CMK (cell line): ENCODE measurements at regions not wholly inside any gene's neighbourhood (a gene's known extent, or its start where the extent isn't known, plus 50 kb on each side); places are given as distances from the start of the nearest gene placed in this dataset.

Experiments
- DNase-seq: peaks from one replicate; pipeline ENCODE4 v3.0.0-alpha.2; 2010; ENCODE audit warnings: low read depth

DNA sequence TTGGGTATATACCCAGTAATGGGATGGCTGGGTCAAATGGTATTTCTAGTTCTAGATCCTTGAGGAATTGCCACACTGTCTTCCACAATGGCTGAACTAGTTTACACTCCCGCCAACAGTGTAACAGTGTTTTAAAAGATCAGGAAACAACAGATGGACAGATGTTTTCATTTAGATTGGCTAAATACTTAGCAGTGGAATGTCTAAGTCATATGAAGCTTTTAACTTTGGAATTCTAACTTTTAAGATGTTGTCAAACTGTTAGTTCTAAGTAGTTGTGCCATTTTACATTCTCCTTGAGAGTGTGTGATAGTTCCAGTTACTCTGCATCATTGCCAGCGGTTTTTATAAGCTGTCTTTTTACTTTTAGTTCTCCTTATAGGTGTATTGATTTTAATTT, 688.8 kb downstream of the SEMA5A start:
- no peak for DNase-seq

GRCh38 chr5:8861764-8862163, 684.1 kb downstream of the SEMA5A start:
- no peak for DNase-seq

DNA sequence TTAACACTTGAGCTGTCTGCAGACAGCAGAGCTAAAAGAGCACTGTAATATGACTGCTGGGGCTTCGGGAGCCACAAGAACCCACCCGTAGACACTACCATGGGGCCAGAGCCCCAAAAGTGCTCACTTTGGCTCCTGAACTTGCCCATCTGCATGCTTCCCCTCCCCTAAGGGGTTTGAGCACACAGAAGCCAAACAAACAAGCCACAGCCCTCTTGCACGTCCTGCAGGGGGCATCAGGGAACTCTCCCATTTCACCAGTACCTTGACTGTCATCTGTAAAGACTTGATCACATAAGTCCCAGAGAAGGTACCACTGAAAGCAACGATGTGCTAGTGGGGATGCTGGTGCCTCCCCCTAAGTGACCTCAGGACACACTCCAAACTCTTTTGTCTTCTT, 681.8 kb downstream of the SEMA5A start:
- no peak for DNase-seq

GRCh38 chr5:8865266-8865665, 680.6 kb downstream of the SEMA5A start:
- no peak for DNase-seq

DNA sequence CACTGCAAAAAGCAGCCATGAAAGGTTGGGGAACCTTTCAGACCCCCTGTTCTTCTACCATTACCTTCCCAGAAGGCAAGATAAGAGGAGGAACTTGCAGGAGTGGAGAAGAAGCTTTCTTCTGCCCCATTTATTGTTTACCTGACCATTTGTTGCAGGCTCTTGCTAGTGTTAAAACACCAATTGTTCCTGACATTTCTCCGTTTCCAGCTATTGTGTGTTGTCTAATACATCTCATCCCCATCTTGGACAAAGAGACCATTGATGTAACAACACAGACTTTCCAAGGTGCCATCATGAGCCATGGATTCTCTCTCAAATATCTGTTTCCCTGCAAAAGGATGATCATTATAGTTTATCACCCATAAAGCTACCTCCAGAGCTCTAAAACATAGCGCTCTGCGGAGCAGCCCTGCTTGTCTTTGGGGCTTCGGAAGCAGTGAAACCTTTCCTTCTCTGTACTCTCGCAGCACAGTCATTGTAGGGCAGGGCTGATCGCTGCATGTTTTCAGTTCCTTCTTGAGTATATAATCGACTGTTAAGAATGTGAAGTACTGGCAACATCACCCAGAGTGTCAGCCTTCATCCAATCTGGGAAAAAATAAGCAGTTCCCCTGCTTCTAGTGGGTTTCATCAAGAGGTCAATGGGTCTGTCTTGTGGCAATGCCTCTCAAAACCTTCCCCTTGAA, 680.0 kb downstream of the SEMA5A start:
- no peak for DNase-seq

DNA sequence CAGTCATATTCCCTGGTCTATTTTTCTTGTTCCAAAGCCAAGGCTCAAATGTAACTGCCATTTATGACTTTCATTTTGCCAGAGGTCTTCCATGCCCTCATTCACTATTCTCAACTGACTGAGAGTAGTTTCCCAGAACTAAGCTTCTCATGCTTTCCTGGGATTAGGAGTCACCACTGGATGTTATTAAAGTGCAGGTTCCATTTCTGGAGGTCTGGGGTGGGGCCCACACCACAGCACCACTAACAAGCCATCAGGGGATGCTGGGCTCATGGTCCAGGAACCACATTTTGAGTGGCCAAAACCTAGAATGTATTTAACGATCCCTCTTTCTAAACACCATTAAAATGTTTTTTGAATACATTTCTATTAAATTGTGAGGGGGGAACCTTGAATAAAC, 677.6 kb downstream of the SEMA5A start:
- DNase-seq = no peak

DNA sequence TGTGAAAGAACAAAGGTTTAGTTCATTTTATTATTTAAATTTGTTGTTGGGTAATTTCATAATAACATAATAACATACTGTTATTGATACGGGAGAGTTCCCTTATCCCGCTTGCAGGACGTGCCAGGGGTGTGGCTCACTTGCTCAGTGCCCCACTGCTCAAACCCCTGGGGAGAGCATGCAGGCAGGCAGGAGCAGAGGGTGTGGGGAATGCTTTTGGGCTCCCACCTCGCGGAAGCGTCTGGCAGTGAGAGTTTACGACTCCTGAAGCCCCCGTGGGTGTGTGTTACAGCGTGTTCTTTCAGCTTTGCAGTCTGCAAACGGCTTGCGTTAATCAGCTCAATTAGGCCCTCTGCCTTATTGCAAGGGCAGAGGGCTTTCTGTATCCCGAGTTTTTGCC, 675.9 kb downstream of the SEMA5A start:
- DNase-seq = no peak

DNA sequence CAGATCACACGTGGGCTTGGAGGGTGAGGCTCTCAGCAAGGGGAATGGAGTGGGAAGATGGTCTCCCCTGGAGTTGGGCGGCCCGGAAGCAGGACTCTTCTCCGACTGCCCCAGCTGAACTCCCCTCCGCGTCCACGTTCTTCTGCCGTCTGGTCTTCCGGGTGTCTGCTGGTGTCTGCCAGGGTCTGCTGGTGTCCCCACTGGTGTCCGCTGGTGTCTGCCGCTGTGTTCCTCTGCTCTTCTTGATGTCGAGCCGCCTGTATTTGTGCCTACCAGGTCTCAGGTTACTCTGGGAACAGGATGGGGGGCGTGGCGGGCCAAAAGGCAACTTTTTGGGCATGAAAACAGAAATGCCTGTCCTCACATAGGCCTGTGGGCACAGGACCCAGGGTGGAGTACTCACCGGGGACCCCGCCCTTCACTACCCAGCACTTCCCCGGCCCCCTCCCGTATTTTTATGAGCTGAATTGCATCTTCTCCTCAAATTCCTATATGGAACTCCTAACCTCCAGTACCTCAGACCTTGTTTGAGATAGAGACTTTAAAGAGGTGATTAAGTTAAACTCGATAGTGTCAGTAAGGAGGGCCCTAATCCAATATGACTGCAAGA, 675.4 kb downstream of the SEMA5A start:
- DNase-seq = no peak

GRCh38 chr5:8870959-8871355, 674.9 kb downstream of the SEMA5A start:
- no peak for DNase-seq

DNA sequence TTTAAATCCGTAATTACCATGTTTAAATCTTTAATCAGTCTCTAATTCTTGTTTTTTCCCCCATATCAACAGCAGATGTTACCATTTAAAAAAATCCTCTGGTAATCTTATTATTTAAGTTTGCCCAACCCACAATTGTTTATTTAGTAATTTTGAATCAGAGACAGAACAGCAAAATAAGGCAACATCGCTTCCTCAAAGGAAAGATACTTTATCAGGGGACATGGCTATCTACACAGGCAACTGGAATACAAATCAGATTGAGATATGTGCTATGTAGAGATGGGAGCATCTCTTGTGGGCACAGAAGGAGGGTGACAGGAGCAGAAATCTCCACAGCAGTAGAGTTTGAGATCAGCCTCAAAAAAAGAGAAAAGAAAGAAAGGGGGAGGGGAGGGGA, 674.4 kb downstream of the SEMA5A start:
- no peak for DNase-seq

GRCh38 chr5:8875722-8876121, 670.2 kb downstream of the SEMA5A start:
- DNase-seq = no peak

DNA sequence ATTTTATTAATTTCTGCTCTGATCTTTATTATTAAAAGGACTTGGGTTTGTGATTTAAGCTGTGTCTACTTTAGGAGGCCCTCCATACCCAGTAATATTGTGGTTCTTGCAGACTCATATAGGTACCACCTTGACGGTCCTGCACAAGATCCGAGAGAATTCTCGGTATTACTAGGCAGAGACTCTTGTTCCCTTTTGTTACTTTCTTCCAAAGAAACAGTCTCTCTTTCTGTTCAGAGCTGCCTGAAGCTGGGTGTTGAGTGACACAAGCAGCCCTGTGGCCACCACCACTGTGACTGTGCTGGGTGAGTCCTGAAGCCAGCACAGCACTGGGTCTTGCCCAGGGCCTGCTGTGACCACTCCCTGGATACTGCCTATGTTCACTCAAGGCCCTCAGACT, 666.6 kb downstream of the SEMA5A start:
- no peak for DNase-seq

DNA sequence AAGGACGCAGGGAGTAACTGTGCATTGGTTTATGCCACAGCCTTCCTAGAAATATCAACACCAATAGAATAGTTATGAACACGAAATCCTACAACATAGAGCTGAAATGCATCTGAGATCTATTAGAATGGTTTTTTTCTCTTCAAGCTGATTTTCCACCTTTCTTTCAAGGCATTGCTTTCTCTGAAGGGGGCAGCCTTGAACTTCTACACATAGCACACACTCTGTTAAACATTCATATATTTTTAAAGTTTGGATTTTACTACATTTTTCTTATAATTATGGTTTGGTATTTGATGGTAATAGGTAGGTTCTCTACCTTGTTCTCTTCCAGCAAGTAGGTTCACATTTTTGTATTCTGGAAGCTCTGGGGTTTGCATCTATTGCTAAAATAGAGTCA, 661.8 kb downstream of the SEMA5A start:
- DNase-seq = no peak

- DNase-seq = no peak
These were observed 652.9 kb downstream of the SEMA5A start for GRCh38 chr5:8892926-8893325.

- no peak for DNase-seq
These were observed 651.8 kb downstream of the SEMA5A start for GRCh38 chr5:8894031-8894430.

DNA sequence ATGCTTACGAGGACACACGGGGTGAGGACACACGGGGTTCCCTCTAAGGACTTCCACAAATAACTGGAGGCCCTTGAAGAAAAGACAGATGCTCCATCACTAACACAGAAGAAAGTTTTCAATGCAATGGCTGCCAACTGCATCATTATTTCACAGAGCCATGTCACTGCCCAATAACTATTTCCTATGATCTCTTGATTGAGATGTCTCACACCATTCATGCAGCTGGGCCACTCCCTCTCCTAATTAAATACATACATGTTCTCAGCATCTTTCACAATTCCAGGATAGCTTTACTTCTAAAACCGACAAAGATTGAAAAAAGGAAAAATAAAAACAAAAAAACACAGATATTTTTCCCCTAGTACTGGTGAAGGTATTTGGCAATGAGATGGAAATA, 650.8 kb downstream of the SEMA5A start:
- no peak for DNase-seq

GRCh38 chr5:8895599-8895998, 650.3 kb downstream of the SEMA5A start:
- no peak for DNase-seq

DNA sequence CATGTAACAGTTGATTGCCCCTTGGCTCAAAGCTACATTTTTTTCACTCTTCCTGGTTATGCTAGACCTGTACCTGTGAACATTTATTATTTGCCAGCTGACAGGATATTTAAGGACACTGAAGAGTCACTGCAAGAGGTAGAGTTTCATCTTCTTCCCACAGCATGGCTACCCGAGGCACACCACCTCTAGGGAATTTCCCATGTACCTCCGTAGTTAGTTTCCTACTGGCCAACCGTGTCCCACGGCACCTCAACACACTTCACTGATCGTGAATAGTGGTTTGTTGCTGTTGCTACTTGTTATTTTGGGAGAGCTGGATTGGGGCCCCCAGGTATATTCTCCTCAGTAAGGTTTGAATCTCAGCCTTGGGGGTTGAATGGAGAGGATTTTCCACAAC, 648.6 kb downstream of the SEMA5A start:
- no peak for DNase-seq

GRCh38 chr5:8905021-8905420, 640.9 kb downstream of the SEMA5A start:
- no peak for DNase-seq

- no peak for DNase-seq
These were observed 639.4 kb downstream of the SEMA5A start for GRCh38 chr5:8906303-8906967.

- DNase-seq = no peak
These were observed 638.6 kb downstream of the SEMA5A start for GRCh38 chr5:8907168-8907868.

DNA sequence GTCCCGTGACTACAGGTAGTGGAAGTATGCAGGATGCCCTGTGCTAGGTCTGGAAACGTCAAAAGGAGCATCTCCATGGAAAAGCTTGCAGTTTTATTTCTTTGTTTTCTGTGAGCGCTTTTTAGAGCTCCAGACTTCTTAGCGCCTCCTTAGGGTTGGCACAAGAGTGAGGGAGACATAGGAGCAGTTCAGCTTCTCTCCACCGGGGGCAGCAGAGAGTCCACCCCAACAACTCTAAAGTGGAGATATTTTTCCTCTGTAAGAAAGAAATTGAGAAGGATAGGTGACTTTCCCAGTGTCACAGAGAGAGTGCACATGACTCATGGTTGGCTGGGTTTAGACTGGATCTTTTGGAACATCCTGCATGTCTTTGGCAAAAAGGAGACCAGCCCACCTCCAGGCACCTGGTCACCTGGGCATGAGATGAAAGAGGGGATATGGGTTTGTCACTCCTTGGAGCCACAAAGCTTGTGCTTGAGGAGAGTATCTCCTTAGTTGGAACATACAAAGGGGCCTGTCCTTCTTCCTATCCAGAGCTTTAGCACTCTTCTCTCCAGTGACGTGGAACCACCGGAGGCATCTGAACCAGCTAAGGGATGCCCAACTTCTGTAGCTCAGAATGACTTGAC, 637.7 kb downstream of the SEMA5A start:
- peak; percentile 14 for DNase-seq

GRCh38 chr5:8912106-8912505, 633.8 kb downstream of the SEMA5A start:
- no peak for DNase-seq
